Umbilical cord (tissue), 1 donor: ENCODE measurements at regions not wholly inside any gene's neighbourhood (a gene's known extent, or its start where the extent isn't known, plus 50 kb on each side); places are given as distances from the start of the nearest gene placed in this dataset.
A peak's percentile ranks its signal among the peaks of the same experiment; 100 is the strongest.

Experiments
- DNase-seq: peaks from one replicate; pipeline ENCODE4 v3.0.0-alpha.2; 2015; ENCODE audit warnings: low spot score

DNA sequence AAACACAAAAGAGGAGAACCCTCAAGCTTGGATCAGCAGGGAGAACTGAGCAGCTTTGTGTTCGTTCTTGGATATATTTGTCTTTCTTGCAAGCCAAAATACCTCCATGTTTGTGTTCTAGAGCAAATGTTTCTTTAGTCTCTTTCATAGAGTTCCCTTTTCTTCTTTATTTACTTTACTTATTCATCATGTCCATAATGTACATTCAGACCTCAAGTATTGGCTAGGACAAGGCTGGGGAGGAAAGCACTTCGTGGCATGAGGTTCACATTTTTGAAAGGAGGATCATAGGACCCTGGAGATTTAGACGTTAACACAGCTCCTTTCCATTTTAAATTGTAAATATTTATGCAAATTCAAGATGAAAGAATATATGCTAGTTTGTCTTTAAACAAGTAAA, 590.2 kb upstream of the MEF2C start:
- DNase-seq: no peak

DNA sequence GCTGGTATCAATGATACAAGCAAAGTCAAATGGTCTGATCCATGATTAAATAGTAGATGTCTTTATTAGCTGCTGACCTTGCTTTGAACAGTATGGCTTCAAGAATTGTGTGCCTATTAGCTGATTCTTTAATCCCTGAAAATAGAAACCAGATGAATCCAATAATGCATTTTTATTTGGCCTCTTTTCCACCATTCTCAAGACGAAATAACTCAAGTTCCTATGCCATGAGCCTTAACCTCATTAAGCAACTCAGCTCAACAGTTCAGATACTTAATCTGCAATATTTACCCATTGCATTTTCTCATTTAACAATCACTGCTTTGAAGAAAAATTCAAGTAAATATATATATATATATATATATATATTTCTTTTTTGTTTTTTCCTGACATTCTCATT, 588.6 kb upstream of the MEF2C start:
- no peak for DNase-seq

DNA sequence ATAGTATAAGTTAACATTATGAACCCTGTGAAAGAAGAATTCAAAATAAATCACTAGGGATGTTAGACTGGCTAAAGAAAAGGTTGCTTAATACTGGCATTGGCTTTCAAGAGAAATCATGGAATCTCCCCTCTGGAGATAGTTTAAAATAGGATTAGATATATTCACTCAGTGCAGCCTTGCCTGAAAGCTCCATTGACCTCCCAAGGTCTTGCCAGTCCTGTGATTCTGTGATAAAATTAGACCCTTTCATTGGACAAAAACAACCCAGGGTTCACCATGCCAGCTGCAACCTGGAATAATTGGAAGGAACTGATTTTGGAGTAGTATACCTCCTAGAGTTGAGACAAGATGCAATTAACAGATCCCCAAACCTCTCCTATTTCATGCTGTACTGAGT, 588.1 kb upstream of the MEF2C start:
- DNase-seq: no peak

DNA sequence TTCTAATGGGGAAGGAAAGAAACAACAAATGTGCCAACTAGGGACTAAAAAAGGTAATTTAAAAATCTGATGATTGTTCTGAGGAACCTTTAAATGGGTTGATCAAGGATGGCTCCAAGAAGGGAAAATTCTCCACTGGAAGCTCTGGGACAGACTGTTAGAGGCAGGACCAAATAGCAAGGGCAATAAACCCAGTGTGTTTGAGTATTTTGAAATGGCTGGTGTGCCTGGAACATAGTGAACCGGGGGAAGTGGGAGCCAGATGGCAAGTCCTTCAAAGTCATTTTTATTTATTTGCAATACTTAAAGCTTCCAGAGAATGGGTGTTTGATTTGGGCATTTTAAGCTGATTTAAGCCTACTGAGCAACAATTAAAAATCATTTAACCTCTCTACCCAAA, 587.7 kb upstream of the MEF2C start:
- DNase-seq: no peak

DNA sequence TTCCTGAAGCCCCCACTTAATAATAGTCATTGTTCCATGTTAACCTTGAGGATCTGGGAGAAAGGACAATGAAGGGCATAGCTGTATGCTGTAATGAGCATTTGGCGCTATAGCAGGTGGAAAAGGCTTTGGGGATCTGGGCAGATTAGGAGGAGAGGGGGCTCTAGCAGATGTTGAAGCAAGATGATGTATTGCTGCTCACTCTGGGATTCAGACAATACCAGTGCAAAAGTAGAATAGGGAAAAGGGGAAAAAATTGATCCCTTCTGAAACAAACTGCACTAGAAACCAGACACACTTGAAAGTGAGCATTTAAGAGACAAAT, 575.3 kb upstream of the MEF2C start:
- DNase-seq: no peak

DNA sequence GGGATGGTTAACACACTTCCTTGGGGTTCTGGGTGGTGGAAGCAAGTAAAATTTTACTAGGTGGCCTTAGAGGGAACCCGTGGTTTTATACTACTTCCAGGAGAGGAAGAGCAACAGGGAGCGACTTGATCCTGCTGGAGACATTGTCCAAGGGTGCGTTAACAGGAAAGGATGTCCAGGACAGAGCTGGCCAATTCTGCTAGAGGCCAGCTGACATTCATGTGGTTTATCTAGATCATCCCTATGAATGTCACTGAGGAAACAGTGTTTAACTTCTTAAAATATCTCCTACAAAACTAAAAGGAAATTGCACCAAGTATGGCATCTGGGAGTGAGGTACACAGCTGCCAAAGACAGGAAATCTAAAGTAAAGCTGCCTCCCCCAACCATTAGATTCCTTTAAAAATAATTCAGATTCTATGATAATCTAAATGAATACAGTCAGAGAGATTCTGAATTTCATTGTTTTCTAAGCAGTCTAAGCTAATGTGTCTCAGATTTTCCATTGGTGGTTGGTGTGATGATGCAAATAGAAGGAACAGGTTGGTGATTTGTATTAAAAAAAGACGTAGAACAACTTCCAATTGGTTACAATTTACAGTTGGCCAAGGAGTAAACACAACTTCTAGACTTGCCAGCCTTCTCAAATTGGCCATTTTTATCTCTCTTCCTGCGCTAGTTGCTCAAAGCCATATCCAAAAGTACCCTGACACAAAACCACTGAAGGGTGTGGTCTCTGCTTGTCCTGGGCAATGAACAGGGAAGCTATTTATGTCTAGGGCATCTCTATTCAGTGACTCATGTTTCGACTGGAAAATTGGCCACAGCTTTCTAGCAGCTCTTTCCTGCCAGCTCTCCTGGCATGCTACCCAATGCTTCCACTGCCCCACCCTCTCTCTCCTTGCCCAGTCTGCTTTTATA, 574.7 kb upstream of the MEF2C start:
- DNase-seq: peak; percentile 17

DNA sequence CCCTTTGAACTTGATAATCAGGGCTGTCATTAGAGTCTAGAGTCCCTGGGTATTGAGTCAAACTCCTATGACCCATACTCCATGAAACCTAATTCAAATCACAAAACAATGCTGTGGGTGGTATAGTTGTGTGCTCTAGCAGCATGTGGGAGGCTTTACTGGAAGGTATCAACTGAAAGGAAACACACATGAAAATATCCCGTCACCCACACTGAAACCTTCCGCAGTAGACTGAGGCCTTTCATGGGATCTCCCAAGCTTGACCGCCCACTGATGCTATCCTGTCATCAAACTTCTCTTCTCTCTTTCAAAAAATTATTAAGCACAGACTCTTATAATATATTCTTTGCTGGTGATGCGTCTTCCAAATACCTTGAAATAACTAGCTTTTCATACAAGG, 569.1 kb upstream of the MEF2C start:
- DNase-seq: no peak

DNA sequence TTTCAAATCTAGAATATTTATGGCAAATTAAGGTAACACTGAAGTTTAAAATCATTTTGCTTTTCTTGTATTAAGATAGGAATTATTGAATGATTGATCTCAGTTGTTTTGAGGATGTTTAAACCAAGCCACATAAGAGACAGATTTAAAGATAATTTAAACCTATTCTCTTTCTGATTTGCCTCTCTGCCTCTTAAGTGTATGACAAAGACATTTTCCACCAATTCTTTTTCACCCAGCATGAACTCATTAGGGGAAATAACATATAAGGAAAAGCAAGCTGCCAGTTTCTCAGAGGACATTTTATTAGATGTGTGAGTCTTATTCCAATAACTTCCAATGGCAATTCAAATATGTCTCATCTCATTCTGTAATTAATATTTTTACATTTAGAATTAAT, 568.3 kb upstream of the MEF2C start:
- DNase-seq: no peak

DNA sequence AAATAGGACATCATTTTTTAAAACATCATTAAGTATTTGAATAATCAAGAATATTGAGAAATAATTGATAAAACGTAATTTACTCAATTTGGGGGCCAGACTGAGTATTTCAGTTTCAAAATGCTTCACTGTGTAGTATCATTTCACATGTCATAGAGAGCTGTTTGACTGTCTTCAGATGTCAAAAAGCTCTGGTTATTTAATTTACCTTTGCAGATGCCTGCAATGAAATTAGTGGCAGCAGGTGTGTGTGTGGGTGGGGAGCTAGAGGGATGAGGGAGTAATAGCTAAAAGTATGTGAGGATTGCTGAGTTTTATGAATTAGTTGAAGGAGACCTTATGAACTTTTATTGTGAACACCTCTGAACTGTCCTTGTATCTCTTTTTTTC, 567.2 kb upstream of the MEF2C start:
- DNase-seq: no peak

DNA sequence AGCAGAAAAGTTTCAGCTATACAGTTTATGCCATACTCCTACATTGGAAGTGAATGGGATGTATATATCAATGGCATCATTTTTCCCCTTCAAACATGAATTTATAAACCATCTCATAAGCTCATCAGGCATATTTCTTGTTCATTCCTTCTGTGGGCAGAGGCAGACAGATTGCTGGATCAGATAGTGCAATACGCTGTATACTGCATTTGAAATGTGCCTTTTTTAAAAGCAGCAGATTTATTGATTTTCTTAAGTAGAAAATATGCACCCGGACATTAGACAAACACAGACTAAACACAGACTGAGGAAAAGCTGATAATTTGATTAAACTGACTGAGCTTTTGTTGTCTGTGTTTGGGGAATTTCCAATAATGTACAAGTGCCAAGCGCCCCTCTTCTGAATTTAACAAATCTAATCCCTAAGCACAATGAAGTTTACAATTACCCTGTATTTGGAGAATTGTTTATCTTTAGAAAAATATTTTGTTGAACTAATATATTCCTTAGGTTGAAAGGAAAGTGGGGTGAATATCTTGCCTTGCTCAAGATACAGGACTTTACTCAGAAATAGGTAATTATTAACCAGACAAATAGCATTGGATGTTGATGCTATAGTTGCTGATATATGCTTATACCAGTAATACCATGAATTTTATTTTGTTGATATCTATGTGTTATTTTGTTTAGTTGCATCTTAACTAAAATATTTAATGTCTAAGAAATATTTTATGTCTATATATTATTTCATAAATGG, 566.6 kb upstream of the MEF2C start:
- DNase-seq: no peak

DNA sequence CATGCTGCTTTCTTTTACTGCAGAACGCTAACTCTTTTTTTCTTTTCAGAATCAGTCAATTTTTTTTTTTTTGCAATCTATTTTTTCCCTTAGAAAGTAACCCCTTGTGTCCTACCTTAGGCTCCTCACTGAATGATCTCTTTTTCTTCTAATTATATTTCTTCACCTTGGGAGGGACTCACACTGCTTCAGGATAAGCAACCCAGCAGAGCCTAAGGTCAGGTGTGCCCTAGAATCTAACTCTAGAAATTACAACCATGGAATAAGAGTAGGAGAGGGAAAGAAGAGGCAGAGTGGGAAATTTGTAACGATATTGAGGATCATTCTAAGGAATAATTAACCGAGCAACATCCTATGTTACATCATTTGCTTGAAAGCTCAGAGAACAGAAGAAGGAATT, 564.0 kb upstream of the MEF2C start:
- DNase-seq: no peak

DNA sequence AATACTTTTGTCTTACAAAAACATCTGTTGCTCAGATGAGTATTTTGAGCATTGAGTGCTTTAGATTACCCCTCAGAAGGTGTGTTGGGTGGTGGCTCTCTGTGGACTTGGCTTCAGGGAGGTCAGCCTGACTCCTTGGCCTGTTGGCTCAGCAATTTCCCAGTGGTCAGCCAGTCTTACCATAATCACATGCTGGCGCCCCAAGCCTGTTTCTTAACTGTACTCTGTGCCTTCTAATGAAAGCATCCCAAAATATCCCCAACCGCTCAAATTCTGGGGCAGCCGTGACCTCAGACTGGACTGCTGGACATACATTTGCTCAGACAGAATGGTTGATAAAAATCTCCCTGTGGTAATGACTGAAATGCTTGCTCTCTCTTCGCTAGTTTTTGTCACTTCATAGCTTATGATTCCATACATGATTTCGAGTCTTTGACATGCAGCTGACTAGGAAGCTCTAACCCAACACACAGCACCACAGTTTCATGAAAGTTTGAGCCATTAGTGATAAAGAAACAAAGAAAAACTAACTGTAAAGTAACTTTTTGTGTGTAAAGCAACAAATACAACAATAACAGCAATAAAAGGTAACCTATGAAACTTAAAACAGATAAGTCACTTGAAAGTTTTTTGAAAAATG, 562.2 kb upstream of the MEF2C start:
- DNase-seq: no peak

DNA sequence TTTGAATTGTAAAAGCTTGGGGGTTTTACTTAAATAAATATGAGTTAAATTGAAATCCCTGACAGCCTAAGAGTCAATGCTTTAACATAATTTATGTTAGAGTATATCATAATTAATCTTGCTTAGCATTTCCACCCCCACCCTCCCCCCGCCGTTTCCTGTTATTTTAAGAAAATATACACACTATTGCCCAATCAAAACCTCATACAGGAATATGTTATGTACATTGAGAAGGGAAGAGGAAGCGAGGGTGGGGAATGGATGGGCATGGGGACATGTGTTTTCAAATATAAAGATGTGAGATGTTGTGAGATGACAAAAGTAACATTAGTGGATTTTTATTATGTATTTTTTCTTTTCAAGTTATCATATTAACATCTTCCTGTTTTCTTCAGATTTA, 561.1 kb upstream of the MEF2C start:
- DNase-seq: no peak

DNA sequence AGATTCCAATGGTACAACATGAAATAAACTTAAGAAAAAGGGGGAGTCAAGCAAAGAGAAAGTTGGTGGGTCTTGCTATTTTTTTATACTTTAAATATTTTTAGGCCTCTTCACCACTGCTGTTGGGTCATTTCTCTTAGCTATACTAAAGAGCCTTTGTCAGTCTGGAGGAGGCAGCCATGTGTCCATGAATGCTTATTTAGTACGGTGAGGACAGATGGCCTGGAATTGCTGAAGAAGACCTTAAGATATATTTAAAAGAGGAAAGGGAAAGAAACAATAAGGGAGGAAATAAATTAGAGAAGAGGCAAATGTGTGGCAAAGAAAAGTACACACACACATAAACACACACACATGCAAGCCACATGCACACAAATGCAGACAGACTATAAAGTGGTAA, 560.5 kb upstream of the MEF2C start:
- no peak for DNase-seq

DNA sequence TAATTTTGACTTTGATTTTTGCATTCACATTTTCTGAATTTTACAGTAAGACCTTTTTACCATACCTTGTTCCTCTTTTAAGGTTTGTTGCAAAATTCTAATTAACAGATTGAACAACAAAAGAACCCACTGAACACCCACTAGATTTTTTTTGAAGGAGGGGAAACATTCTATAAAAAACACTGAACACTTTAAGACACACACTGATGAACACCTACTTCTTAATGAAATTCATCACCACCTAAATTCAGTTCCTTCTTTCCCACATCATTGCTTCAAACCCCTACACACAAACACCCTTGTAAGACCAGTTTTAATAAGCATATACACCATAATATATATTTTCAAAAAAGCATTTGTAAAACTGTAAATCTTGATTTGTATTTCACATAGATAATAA, 559.0 kb upstream of the MEF2C start:
- DNase-seq: no peak

DNA sequence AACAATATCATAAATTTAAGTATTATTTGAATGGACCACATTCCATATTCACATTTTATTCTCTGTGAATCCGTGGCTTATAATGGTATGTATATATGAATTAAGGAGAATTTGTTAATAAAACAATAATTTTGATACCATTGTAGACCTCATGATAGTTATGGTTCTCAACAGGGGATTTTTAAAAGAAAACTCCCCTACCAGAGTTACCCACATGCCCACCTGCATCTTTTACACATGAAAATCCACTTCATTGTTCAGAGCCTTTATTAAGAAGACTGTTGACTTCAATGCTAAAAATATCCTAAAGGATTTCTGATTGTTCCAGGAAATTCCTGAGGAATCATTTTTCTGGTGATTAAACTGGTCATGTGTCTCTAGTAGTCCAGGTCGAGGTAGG, 557.7 kb upstream of the MEF2C start:
- no peak for DNase-seq

DNA sequence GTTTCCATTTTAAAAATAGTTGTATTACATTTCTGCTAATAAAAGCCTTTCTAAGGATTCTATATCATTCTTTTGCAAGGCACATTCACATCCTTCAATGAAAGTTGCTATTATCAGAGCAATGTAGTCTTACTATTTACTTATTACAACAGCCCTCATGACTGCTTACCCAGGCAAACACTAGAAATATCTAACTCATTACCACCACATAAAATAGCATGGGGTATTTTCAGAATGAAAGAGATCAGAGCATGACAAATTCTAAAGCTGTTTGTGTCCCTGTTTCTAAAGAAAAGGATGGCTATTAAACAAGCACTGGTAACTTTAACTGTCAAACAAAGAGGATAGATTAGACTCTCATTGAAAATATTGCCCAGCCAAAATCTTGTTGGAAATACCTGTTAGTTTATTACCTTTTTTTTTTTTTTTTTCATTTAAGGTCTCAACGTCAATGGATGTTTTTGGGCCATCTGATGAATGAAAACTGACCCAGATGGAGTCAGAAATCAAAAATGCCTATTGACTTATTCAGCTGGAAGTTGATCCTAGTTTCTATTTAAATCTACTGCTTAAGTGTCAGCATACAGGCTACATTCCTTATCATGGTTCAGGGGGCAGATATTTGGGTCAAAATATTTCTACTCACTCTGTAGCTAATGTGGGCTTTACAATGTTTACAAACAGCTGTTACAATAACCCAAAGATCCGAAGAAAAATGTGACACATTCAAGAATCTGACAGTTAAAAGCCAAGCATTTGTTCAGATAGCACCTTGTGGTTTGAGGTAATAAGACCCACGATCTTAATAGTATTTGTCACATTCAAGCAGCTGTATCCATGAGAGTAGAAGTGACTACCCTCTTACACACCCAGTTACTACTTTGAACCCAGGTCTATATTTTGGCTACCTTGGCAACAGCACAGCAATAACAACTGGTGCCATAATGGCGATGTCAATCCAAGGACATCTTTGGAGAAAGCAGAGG, 554.8 kb upstream of the MEF2C start:
- no peak for DNase-seq

DNA sequence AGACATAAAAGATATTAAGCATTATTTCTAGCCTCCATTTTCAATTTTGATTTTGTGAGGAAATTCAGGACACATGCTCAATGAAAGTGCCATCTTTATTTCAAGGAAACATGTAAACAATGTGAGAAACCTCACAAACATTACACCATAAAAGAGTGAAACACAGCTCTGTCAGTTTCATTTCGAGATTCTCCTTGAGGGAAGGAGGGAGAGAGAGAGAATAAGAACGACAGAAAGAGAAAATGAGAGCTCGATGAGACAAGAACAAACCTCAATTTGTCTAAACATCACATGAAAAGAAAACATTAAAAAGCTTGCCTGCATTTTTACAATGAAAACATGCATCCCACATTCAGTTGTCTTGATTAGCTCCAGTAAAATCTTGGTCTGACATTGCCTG, 553.5 kb upstream of the MEF2C start:
- DNase-seq: no peak

DNA sequence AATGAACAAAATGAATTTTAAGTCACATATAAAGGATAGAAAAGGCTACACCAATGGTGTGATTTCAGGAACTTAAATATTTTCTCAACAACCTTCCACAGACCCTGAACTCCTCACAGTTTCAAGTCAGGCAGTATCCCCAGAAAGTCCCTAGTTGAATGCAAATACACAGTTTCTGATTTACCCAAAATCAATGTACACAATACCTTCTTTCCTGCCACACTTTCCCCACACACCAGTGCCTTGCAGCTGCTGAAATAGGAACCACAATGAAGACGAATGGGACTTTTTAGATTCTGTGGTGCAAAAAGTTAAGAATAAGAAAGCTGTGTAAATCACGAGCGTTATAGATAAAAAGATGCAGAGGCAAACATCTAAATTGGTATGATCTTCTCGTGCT, 552.4 kb upstream of the MEF2C start:
- DNase-seq: no peak

DNA sequence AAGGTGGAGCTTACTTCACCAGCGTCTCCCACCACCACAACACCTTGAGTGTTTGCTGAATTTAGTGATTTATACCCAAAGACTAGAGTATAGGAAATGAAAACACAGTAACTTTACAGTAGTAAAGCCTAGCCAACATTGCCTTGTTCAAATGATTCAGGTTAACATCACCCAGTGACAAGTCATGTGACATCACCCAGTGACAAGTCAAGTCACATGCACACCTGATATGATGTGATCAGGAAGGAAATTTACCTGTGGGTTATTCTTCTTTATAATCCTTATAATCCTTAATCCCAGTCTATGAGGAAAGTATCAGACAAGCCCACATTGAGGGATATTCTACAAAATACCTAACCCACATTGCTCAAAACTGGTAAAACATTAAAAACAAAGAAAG, 545.6 kb upstream of the MEF2C start:
- DNase-seq: no peak

DNA sequence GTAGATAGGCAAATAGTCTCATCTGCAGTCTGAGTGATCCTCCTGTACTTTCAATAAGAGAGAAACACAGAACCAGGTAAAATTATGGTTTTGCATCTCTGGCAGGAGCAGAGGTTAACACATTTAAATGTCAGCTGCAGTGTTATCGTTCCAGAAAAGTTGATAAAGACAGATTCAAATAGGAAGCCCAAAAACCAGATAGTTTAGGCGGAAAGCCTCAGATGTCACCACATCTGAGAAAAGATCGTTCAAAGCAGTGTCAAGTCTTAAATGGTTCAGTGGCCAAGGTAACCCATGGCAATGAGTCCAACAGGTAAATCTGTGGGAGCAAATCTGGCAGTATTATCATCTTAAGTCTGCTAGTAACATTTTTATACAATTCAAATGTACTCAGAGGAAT, 542.1 kb upstream of the MEF2C start:
- no peak for DNase-seq

DNA sequence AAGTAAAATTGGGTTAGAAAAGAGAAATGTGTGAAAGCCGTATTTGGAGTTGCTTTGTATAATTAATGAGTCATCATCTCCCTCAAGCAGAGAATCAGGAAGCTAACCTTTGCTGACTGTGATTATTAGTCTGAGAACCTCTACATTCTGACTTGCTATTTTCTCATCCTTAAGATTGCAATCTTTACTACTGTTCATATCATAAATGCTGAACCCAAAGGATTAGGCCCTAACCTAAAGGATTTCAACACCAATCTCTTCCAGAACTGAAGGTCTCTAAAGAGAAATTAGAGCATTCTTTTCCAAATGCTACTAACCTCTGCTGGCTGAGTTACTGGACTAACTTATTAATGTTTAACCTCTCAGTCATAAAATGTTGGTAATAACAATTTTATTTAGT, 538.1 kb upstream of the MEF2C start:
- DNase-seq: peak; percentile 30
